GM19025 (cell line): ENCODE measurements at regions not wholly inside any gene's neighbourhood (a gene's known extent, or its start where the extent isn't known, plus 50 kb on each side); places are given as distances from the start of the nearest gene placed in this dataset.
A peak's percentile ranks its signal among the peaks of the same experiment; 100 is the strongest.

Experiments
- ATAC-seq: cut with Tn5 transposase; IDR thresholded peaks from one replicate; pipeline ENCODE4 v1.9.1; 2021; ENCODE audit warnings: mild to moderate bottlenecking, low read depth, moderate library complexity; ENCODE audit not compliant: unreplicated experiment

DNA sequence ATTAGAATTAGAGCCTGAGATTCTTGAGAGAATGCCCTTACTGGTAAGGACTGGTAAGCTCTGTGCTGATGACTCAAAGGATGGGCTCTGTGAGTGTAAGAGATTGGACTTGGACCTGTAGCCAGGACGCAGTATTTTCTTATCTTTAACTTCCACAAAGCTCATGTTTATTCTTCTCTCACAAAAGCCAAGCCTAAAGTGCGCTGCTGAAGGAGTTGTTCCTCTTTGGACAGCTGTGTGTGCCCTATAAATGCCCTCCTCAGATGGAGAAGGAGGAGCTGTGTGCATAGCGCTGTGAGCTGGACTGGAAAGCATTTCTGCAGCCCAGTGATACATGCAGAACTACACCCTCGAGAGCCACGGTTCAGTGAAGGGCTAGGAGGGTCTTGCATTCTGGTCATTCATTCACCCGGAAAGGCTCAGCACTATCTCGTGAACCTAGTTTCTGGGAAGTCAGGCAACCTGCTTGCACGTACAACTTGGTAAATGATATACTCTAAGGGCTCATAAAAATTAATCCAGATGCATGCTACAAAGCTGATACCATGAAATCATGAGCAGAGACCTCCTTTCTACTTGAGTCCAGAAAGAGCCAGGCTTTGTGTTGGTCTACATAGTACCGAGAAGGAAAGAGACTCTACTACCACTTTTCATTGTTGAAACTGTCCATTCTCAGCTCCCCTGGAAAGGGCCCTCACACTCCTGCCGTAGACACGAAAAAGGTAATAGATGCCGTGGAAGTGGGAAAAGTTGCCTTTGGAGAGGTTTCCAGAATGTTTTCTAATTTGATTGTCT is 103.0 kb upstream of the TBL1XR1 start:
- ATAC-seq: peak; percentile 84

DNA sequence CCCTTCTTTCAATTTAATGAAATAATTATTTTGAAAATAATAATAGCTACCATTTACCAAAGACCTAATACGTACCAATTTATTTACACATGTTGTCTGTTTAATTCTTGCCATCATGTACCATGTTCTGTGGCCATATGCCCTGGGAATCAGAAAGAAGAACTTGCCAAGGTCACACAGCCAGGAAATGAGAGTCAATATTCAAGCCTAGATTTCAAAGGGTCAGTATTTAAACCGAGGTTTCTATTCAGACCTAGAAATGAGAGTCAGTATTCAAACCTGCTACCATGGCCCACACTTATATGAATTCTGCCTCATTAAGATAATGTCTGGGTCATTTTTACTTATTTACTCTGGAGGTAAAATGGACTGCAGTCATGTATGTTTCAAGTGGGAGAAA is 103.6 kb upstream of the TBL1XR1 start:
- ATAC-seq: no peak

DNA sequence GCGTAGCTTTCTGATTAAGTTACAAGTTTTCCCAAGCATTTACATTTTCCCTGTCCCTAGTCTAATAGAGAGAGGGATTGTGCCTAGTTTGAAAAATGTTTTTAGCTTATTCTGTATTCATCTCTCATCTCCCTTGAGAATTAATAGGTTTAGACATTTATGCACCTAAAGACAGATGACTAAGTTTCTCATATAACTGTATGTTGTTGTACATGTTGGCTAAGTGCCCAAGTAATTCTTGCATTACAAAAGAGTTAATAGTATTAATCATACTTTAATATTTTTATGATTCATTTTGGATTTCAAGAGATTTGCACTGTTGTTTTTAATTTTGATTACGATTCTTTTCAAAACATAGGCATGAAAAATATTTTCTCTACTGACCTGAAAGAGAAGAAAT is 109.0 kb upstream of the TBL1XR1 start:
- ATAC-seq: no peak

DNA sequence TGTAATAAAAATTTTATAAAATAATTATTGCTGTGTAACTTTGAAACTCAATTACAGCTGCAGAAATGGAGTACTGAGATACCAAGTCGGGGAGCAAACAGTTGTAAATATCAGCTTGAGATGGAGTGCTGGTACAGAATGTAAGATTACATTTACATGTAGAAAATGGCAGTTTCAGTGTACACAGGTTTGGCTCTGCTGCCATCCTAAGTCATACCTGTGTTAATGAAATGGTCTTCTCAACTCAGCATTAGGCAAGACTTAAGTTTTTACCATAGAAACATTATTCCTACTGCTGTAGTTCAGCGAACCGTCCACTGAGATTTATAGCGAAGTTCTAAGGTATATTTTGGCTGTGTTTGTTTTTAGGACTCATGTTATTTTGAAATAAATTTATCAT is 110.1 kb upstream of the TBL1XR1 start:
- ATAC-seq: no peak

DNA sequence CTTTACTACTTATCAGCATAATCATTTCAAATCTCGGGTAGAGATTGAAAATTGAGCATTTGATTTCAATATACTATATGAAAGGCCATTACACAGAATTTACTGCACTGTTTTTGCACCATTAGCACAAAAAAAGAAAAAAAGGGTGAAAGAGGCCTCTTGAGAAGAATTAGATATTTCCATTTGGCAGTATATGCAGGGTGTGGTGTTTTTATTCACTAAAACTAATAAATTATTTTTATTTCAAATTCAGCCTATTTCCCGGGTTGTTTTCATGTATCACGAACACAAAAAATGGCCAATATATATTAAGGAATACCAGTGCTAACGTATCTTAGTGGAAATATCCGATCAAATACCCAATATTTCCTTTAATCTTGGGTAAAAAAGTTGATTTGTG is 110.5 kb upstream of the TBL1XR1 start:
- ATAC-seq: no peak

DNA sequence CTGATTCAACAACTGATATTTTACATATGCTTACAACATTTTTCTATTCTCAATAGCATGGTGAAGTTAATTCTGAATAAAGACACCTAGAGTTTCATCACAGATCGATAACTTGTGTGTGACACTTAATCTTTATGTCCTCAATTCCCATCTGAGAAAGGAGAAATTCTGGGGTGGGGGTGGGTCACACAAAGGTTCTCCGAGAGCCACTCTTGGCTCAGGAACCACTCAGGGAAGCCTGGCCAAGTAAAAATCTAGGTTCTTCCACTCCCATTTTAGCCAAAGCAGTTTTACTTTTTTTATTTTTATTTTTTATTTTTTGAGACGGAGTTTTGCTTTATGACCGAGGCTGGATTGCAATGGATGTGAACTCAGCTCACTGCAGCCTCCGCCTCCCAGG is 111.0 kb upstream of the TBL1XR1 start:
- ATAC-seq: no peak

DNA sequence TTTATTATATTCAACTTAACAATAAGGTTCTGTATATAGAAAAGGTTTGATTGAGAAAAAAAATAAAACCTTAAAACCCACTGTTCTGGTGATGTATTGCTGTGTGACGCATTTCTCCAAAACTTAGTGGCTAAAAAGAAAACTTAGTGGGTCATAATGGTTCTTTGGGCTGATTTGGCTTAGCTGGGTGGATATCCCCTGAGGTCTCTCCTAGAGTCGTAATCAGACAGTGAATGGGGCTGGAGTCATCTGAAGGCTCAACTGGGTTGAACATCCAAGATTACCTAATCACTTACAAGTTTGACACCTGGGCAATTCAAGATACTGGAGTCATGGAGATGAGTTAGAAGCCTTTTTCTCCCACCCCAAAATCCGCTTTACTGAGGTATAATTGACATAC is 111.6 kb upstream of the TBL1XR1 start:
- no peak for ATAC-seq

DNA sequence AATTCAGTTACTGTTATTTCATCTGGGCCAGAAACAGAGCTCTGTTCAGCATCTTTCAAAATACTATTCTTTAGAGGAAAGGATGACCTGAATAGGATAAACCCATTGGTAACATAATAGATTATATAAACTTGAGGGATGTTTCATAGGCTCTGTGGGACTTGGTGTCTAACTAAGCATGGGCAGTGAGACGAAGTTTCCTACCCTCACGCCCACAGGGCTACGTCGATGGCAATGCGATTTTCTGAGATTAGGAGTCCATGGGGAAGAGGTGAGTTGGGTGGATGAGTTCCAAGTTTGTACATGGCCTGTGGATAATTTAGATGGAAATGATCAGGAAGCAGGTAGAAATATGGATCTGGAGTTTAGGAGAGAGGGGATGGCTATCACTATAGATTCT is 115.2 kb upstream of the TBL1XR1 start:
- ATAC-seq: no peak

DNA sequence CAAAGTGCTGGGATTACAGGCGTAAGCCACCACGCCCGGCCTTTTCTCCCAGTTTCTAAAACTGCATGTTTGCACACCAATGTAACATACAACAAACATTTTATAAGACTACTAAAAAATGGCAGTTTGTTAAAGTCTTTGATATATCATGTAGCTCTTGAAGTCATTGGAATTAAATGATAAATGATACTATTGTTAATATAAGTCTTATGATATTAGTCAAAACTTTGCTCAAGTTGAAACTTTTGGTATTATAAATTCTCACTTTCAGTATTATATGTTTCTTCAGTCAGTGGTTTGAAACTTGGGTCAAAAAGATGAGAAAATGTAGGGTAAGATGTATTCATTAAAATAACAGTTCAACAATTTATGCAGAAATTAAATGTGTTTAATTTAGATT is 117.6 kb upstream of the TBL1XR1 start:
- ATAC-seq: no peak

DNA sequence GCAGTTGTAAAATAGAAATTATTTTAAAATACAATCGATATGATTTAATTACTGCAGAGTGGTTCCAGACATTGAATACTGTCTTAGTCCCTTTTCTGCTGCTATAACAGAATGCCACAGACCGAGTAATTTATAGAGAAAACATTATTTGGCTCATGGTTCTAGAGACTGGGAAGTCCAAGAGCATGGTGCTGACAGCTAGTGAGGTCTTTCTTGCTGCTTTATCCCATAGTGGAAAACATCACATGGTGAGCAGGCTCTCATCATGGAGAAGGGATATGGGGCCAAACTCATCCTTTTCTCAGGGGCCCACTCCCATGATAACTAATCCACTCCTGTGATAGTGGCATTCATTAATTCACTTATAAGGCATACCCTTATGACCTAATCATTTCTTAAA is 120.0 kb upstream of the TBL1XR1 start:
- ATAC-seq: no peak

DNA sequence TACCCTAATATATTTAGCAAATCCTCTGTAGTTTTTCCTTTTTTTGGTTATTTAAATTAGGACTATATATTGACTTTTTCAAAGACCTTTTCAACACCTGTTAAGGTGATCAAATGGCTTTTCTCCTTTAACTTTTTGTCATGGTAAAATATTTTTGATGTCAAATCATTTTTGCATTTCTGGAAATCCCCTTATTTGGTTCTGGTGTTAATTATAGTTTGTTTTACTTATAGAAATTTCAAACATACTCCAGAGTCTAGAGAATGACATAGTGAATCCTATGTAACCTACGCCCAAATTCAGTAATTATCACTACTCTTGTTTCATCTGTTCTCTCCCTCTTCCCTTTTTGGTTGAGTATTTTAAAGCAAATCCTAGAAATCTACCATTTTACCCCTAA is 121.3 kb upstream of the TBL1XR1 start:
- no peak for ATAC-seq

DNA sequence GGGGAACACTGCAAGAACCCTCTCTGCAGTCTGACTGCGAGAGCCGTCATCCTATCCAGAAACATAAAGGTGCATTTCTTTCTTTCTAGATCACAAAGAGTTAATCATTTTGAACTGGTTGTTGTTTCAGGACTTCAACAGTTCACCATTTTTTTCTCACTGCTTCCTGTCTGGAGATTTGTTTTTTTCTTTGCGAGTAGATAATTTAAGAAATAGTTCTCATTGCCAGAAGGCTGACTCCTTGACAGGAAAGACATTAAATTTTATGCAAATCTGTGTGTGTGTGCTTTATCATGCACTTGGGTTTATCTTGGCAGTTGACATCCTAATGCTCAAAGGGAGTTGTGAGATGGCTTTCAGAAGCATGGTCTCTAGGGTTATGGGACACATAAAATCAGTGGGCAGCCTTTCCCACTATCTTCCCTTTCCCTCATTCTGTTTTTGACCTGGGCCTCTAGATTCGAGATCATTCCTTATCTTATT is 123.5 kb upstream of the TBL1XR1 start:
- ATAC-seq: peak; percentile 40

DNA sequence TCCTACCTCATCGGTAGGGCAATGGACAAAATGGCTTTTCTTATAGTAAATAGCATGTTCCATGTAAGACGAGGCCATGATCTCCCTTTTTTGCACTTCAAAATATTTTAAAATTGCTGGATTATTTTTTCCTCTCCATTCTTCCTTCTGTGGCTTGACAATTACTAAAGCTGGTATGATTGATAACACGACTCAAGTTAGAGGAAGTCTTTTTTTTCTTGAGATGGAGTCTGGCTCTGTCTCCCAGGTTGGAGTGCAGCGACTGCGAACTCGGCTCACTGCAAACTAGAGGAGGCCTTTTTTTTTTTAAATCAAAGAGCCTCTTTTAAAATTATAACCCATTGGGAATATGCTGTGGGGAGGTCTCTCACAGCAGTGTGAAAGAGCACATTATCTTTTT is 124.5 kb upstream of the TBL1XR1 start:
- no peak for ATAC-seq

DNA sequence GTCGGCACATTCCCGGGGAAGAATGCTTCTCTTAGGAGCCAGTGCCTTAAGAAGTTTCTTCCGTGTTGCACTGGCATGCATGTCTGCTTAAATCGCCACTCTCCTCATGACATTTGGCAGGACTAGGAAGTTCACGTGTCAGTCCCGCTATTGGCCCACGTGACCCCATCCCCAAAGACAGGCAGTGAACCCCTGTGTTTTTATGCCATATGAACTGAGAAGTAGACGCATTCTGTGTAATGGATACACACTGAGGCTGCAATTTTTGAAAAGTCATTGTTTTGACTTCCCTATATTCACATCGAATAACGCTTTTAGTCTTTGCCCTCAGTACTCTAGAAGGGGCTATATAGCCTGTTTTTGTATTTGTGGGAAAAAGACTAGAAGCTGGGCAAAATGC is 125.6 kb upstream of the TBL1XR1 start:
- ATAC-seq: no peak

DNA sequence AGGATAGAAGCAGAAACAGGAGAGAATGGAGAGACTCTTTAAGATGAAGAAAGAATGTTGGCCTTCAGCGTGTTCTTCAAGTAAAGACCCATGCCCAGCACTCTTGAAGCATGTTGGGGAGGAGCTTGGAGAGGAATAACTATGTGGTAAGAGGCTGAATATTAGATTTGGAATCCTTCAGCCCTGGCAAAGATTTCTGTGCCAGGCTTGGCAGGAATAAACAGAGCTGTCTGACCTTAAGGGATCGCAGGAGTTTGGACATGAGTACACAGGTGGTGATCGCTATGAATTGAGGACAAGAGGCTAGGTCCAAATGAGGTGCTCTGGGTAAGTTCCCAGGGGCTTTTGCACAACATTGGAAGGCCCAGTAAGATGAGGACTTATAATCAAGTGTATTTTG is 132.6 kb upstream of the TBL1XR1 start:
- ATAC-seq: no peak

DNA sequence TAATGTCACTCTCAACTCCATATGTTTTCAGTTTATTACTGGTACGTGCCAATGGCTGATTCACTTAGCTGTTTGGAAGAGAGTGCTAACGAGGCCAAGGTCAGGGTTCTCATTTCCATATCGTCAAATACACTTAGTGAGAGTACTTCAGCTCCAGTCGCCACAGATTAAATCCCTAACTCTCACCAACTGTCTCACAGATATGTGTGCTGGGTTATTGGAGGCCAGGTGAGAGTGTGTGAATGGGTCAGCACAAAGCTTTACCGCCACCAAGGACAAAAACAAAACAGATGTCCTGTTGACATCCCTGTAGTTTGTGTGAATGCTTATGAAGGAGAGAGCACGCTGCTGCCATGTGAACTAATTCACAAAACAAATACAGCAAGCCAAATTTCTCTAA is 133.5 kb upstream of the TBL1XR1 start:
- ATAC-seq: no peak

DNA sequence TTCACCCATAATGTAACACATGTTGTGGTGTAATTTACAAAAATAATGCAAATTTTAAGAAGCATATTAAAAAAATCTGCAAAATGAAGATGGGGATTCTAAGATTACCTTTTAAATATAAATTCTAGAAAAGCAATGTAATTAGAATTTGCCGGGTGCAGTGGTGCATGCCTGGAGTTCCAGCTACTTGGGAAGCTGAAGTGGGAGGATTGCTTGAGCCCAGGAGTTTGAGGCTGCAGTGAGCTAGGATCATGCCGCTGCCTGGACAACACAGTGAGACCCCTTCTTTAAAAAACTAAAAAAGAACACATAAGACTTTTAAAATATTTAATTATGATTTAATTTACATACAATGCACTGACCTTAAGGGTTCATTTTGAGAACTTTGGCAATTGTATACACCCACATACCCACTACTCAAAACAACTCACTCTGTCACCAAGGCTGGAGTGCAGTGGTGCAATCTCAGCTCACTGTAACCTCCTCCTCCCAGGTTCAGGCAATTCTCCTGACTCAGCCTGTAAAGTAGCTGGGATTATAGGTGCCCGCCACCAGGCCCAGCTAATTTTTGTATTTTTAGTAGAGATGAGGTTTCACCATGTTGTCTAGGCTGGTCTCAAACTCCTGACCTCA is 134.0 kb upstream of the TBL1XR1 start:
- ATAC-seq: no peak

DNA sequence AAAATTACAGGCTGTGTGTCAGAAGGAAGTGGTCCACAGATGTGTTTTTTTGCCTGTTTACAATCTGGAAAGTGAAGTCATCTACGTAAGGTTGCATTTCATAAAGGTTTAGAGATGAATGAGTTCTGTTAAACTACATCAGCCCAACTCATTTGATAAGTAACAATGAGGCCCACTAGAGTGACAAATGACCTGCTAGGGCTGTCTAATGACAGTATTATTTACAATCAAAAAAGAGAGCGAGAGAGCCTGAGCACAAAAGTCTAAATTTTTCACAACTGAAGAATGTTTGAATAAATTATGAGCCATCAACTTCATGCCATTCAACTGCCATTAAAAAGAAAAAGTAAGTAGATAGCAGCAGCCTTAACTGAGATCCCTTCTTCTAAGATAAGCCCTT is 135.7 kb upstream of the TBL1XR1 start:
- no peak for ATAC-seq

DNA sequence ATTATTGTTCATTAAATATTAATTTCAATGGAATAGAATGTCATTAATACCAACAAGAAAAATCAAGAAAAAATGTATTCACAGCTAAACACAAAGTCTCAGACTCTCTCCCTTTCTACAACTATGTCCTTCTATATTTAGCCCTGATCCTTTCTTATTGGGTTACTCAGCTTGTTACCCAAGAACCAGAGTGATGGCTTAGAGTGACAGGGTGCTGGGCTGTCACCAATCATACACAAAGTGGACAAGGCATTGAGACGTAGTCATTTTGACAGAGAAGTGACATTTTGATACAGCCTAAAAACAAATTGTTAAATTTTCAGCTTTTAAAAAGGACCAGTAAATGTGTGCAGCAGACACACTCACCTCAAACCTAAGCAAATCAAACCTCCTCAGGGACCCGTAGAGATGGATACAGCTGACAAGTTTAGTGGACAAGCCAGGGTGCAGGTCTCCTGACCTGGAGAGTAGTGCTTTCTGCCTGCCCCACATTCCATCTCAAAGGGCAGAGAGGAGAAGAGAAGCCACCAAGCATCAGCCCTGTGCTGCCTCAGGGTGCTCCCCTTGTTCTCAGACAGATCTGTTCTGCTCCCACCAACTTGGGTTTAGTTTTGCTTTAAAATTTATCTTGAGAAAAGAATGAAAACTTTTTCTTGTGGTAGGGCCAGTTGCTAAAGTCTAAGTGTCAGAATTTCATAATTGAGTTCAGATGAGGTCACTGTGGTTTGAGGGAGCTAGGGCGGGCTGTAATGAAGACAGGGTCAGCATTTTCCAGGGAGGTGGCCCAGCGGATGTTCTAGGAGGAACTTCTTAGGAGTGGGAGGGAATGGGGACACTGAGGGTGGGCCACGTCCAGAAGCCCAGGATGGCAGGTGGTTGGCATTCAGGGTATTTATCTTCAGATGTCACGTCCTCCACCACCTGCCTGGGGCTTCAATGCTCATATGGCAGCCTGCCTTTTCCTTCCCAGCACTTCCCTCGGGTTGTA is 136.5 kb upstream of the TBL1XR1 start:
- no peak for ATAC-seq

DNA sequence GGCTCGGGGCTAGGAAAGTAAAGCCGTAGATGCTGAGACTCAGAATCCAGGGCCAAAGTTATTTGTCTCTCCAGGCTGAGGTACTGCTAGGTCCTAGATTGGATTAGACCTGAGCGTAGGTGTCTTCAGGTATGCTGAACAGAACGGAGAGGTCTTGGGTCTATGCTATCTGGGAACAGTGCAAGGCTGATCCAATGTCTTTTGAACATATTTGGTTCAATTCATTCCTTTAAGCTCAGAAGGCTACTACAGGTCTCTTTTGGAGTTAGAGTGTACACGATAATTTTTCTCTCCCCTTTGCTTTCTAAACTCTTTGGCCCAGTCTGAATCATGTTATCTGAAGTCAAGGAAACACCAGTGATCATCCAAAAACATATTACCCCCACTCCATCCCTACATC is 137.5 kb upstream of the TBL1XR1 start:
- no peak for ATAC-seq

DNA sequence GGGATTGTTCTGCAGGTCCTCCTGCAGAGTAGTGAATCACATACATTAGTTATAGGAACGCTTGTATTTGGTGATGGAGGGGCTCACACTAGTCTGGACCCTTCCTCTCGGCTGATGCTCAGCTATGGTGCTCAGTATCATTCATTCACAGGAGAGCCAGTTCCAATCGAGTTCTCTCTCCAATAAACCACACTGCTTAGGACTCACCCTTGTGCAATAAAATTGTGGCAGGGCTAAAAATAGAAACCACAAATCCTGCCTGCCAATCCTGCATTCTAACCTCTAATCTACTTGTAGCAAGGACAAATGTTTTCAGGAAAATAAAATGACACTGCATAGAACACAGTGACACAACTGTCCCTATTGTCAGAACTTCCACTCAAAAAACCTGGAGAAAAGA is 138.4 kb upstream of the TBL1XR1 start:
- ATAC-seq: no peak
